ENCODE measurements at regions not wholly inside any gene's neighbourhood (a gene's known extent, or its start where the extent isn't known, plus 50 kb on each side); places are given as distances from the start of the nearest gene placed in this dataset.

DNA sequence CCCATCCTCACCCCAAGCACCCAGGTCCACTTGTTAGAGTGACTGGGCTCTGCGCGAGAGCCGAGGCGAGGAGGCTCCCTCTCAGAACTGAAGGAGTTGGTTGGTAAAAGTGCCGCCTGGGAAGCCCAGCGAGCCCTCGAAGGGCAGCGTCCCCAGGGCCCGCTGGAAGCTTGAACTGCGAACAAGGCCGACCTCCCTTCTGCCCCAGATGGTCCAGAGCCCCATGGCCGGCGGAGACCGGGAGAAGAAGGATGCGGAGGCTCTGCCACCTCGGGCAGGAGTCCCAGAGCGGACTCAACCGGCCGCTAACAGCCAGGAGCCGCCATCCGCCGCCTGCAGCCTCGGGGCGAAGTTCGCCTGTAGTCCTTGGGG lies 116.3 kb upstream of the TEX13C start:
- no peak for TF ChIP-seq POLR2A (IDR thresholded peaks at IDR 0.05; ENCODE audit: control extremely low read depth in 1 of 2, low read depth in 2 of 2, low read length in 2 of 2)
- TF ChIP-seq RFX5 (IDR thresholded peaks at IDR 0.05; ENCODE audit: borderline replicate concordance, low read depth, low read length), result no peak
- TF ChIP-seq, protein P1, sequence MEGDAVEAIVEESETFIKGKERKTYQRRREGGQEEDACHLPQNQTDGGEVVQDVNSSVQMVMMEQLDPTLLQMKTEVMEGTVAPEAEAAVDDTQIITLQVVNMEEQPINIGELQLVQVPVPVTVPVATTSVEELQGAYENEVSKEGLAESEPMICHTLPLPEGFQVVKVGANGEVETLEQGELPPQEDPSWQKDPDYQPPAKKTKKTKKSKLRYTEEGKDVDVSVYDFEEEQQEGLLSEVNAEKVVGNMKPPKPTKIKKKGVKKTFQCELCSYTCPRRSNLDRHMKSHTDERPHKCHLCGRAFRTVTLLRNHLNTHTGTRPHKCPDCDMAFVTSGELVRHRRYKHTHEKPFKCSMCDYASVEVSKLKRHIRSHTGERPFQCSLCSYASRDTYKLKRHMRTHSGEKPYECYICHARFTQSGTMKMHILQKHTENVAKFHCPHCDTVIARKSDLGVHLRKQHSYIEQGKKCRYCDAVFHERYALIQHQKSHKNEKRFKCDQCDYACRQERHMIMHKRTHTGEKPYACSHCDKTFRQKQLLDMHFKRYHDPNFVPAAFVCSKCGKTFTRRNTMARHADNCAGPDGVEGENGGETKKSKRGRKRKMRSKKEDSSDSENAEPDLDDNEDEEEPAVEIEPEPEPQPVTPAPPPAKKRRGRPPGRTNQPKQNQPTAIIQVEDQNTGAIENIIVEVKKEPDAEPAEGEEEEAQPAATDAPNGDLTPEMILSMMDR (IDR thresholded peaks at IDR 0.05; ENCODE audit: control extremely low read depth in 1 of 3, insufficient read depth in 1 of 3, low read depth in 1 of 3, low read length in 3 of 3), result no peak
- no peak for TF ChIP-seq MAFK (IDR thresholded peaks at IDR 0.05; ENCODE audit: low read depth, low read length)
- no peak for TF ChIP-seq POLR2AphosphoS5 (IDR thresholded peaks at IDR 0.05; ENCODE audit: low read depth, low read length)

Data from H1 (cell line).